NCI-H128 (cell line): ENCODE measurements at regions not wholly inside any gene's neighbourhood (a gene's known extent, or its start where the extent isn't known, plus 50 kb on each side); places are given as distances from the start of the nearest gene placed in this dataset.

Experiments
- DNase-seq: peaks from one replicate; lab custom pipeline; 2025; ENCODE audit not compliant: unreplicated experiment; lab: John Stamatoyannopoulos, UW

DNA sequence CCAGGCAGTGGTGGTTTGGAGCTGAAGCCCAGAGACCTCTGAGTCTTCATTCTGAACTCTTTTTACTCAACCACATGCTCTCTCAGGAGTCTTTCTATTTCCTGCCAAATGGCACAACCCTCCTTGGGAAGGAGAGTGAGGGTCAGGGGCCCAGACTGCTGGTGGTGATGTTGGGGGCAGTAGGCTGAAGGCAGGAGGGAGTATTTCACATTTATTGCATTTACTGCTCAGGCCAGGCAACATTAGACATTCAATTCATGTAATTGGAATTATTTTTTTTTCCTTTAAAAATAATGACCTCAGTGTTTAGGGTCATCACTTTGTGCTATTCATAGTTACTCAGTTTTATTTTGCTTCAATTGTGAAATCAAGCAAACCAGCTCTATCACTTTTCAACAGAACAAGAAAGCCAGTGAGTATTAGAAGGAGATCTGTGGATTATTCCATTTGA is 311.3 kb upstream of the NT5C1B start:
- DNase-seq = no peak

DNA sequence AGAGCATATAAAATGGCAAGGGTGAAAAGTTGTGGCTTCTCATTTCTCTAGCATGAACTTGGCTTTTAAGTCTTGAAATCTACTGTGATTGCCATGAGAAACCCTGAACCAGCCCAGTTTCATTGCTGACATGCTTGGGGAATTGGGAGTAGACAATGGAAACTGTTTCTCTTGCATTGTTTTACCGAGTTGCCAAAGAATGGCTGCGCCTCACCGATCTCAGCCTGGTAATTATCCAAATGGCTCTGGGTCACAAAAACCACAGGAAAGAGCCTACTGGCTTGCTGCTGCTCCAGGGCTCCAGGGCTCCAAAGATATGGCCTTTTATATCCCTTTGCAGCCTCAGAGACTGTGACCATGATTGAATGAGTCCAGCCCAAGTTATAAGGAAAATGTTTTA is 310.4 kb upstream of the NT5C1B start:
- no peak for DNase-seq

DNA sequence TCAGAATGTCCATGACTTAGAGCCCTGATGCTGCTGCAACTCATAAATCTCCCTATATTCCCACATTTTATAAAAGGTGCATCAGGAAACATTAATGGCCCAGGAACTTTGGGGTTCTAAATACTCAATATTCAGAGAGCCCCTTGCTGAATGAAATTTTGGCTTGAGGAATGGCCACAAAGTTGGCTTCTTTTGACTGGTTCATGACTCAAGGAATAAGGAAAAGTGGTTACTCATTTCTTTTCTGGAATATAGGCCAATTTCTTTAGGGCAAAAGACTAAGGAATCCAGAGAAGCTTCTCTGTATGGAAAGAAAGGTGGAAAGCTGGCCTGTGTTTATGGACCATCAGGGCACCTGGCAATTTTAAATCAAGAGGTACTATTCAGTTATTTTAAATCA is 308.9 kb upstream of the NT5C1B start:
- no peak for DNase-seq

DNA sequence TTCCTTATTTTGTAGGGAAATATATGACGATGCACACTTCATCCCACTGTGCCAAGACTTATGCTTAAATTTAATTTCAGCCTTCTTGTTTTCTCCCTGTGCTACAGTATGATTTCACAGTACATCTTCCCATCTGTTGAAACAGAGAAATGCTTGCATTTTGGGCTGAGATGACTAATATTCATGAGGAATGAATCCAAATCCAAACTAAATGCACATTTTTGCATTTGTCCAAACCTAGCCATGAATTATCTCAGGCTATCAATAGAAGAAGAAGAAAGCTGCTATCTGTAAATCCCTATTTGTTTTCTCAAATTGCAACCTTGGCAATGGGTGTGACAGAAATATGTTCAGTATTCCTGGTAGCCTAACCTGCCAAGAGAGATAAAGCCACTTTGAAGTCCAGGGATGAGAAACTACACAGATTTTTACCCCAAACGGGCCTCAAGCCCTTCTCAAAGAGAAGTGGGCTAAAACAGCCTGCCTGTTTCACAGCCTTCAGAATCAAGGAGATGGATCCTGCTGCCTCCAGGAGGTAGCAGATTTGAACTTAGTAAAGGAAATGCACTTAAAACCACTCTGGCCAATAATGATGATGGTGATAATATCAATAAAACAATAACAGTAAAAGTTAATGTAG is 306.9 kb upstream of the NT5C1B start:
- no peak for DNase-seq

DNA sequence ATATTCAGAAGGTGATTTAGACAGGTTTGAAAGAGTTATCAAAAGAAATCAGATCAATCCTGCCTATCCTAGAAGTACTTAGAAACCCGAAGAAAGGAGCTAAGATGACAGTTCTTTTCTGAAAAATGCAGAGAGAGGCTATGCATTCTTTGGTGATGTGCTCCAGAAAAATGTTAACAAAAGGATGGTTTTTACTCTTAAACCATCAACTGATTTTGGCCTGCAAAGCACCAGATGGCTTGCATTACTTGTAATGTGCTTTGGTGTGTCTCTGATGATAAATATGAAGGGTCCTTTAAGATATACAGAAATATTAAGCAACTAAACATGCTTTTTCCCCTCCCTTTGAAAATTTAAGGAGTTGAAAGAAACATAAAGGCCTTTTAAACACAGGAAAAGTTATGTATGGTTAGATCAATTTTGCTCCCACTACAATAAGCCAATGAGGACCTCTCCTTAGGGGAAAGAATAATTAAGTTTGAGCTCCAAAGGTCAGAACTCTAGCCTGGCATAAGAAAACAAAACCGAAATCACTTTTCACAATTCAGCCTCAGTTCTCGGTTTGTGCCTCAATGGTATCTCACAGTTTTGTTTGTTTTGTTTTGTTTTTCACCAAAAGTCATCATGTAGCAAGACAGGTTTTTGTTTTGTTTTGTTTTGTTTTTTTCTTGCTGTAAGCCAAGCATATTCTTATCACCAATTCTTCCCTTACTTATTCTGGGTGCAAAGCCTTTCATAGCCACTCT is 302.4 kb upstream of the NT5C1B start:
- no peak for DNase-seq

DNA sequence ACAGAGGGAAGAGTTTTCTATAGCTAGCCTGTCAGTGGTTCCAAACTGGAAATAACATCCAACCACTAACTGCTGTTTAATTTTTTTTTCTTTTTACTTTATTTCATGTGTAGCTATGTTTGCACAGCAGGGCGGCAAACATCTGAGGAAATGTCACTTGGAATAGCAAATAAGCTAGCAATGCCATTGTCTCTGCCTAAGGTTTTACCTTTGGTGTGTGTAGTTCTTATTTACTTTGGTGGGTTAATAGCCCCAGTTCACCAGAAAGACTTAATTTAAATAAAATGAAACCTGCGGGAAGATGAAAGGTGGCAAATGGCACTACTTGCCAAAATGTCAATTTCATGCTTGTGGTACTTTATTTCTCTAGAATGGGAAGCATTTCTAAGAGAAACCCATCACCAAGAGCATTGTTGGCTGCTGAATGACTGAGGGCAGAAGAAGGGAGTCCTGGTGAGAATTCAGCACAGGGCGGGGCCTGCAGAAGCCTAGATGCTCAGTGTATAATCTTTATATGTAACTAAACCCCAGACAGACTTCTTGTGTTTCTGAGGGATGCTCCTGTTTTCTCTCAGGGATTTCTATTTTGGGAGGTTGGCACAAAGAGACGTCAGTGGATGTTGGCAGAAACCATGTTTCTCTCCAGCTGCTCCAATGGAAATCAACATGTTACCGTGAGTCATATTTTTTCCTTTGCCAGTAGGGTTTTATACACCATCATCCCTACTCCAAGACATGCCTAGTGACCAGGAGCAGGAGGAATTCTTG is 300.4 kb upstream of the NT5C1B start:
- DNase-seq = no peak

DNA sequence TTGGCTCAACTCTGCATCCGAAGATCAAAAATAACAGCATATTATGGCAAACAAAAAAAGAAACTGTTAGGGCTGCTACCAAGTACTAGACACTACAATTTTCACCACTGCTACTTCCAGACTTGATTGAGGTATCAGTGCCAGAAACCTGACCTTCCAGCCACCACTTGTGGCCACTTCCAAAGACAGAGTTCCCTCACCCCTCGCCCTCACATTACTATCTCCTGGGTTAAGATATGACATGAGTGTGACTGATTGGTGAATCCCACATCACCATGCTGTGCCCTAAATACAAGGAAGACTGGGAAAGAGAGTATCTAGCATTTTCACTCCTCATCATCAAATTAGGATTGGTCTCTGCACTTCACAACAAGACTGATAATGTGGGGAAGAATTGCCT is 296.1 kb upstream of the NT5C1B start:
- DNase-seq = no peak

DNA sequence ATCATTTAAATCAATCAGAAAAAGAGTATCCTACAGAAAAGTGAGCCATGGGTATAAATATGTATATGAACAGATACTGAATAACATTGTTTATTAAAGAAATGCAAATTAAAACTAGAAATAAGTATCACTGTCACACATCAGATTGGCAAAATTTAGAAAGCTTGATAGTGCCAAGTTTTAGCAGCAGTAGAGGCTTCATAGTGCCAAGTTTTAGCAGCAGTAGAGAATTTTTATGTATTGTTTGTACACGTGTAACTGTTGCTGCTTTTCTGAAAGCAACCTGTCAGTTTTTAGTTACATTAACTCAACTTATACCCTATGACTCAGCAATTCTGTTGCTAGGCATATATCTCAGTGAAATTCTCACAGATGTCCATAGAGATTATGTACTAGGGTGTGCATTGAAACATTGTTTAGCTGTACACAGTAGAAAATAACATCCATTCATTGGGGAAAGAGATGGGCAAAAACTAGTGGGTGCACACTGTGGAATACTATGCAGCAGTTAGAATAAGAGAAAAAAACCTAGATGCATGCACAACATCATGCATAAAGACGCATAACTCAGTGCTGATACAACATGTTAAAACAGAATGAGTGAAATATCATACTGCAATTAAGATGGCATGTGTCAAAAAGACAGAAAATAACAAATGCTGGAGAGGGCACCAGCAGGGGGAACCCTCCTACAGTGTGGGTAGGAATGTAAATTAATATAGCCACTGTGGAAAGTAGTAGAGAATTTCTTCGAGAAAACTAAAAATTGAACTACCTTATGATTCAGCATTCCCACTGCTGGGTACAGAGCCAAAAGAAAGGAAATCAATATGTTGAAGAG is 294.5 kb upstream of the NT5C1B start:
- DNase-seq = no peak

DNA sequence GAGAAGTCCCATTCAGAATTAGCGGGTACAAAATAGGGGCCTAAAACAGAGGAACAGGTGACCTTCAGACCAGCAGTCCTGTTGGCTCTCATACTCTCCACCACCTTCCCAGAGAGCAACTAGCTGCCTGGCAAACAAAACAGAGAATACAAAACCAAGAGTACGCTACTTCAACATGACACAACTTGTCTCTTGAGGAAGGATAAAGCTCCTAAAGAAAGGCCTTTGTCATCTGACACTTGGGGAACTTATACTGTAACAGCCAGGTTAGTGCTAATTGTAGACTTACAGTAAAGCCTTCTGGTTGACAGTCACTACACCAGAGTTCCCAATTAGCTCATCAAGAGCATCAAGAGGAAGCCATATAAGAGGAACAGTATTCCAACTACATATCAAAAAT is 282.1 kb upstream of the NT5C1B start:
- DNase-seq = no peak

DNA sequence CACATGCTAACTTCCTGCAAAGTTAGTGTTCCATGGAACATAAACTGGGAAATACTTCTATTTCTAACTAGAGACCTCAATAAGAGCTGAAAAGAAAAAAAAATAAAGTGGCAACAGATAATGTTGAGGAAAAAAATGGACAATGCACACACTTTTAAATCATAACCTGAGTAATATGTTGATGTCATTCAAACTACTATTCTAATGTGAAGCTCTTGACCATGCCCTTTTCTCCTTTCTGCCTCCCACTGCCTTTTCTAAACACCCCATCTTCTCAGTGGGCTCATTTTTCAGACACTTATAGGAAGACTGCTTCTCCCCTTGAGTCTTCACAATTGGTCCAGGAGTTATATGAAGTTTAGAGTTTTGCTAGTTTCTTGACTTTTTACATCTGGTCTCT is 280.9 kb upstream of the NT5C1B start:
- no peak for DNase-seq

DNA sequence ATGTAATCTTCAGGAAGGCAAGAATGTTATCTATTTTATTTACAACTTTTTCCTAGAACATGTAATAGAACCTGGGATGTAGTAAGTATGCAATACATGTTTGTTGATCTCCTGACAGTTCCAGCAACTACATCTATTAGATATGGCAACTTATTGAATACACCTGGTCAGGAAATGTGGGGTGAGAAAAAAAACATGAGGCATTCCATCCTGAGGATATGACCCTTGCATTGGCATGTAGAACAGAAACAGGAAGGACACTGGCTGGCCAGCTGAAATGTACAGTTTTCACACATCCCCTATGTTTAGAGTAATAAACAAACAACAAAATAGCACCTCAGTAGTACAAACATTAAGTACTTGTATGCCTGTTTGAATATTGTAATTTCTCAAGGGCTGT is 272.6 kb upstream of the NT5C1B start:
- DNase-seq = no peak

DNA sequence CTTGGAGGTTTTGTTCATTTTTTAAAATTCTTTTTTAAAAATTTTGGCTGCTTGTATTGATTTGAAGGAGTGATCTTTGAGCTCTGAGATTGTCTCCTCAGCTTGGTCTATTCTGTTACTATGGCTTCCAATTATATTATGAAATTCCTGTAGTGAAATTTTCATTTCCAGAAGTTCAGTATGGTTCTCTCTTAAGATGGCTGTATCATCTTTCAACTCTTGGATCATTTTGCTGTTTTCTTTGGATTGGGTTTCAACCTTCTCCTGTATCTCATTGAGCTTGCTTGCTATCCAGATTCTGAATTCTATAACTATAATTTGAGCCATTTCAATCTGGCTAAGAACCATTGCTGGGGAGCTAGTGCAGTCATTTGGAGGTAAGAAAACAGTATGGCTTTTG is 270.8 kb upstream of the NT5C1B start:
- no peak for DNase-seq

DNA sequence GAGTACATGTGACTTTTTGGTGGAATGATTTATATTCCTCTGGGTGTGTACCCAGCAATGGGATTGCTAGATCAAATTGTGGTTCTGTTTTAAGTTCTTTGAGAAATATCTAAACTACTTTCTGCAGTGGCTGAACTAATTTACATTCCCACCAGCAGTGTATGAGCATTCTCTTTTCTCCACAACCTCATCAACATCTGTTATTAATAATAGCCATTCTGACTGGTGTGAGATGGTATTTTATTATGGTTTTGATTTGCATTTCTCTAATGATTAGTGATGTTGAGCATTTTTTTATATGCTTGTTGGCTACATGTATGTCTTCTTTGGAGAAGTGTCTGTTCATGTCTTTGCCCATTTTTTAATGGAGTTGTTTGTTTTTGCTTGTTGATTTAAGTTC is 267.4 kb upstream of the NT5C1B start:
- no peak for DNase-seq

DNA sequence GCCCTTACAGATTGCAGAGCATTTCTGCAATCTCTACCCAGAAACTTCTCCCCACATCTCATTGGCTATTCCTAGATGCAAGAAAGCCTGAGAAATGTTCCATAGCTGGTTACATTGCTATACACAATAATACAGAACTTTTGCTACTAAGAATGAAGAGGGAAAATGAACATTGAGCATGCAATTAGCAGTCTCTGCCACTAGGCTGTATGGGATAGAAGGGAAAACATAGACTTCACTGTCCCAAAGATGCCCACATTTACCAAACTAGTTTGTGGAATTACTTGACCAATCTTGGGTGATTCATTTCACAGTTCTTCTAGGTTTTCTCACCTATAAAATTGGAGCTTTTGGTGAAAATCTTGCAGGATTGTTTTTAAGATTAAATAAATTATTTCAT is 265.7 kb upstream of the NT5C1B start:
- no peak for DNase-seq

DNA sequence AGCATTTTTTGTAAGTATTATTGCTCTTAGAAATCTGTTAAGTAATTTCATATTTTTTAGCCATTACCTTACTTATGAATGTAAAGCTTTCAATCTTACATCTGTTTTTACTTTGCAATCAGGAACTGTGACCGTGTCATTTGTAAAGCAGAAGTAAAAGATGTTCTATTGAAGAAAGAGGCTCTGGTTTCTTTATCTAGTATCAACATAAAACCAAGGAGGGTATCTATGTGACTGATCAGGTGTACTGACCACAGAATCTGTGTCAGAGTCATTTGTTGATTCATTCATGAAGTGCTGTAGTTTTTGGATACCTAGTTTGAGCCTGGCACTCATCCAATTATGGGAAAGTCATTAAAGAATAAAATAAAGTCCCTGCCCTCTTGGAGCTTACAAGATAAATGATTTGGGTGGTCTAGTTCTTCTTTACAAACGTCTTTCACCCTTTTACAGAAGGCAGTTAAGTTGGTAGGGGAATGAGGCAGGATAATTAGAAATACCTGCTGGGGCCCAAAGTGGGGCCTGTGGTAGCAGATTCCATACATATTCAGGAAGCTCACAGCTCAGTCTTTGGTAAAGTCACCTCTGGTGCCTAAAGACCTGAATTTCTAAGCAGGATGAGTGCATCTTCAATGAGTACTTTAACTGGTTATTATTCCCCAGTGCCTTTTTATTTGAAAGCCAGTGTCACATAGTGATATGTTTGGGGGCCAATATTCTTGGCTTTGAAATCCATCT is 260.6 kb upstream of the NT5C1B start:
- DNase-seq = no peak

DNA sequence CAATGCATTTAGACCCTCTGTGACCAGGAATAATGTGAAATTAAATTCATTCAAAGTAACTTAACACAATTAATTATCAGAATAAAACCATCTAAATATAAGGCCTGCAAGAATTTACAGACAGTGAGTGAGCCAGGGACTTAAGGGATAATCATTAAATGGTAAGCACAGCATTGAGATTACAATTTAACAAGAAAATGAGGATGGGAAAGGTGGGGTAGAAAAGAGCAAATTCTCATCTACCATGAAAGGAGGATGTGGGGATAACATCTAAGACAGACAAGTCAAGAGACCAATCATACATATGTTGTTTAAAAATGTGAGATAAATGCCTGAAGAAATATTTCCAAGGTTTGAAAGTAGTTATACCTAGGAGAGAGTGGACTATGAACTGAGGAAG is 259.3 kb upstream of the NT5C1B start:
- no peak for DNase-seq

DNA sequence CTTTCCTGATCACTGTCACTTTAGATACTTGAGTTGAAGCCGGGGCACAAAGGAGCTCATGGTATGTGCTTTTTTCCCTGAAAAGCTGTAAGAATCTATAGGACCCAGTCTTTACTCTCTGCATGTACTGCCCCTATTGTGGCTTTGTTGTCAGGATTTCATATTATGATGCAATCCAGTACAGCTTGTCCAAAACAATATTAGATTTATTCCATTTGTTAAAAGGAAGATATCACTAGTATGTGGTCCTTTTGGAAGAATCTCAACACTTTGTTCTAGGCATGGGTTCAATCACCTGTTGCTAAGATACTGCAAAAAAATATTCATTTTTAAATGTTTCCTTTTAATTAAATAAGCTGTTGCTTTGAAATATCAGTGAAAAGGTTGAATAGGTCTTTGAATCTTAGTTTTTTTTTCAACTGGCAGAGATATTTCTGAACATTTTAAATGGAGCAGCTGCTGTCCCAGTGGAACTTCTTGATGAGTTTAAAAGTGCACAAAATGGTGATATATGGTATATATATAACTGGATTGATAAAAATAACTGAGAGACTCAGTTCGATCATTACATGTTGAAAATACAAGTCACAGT is 256.6 kb upstream of the NT5C1B start:
- DNase-seq = no peak

DNA sequence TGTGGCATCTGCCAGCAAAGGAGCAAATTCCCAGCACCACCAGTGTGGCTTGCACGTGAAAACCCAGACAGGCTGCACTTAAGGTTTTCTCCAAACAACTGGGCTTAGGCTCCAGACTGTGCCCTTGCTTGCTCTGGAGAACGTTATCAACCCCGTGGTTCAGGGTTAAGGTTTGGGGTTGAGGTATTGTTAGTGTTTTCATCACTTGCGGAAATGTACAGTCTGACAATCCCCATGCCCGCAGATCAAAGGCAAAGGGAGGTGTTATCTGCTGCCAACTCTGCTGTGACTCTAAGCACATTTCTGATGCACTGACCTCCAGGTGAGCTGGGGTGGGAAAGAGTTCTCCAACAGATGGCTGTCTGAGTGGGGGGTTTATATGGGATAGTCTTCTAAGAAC is 253.5 kb upstream of the NT5C1B start:
- no peak for DNase-seq

DNA sequence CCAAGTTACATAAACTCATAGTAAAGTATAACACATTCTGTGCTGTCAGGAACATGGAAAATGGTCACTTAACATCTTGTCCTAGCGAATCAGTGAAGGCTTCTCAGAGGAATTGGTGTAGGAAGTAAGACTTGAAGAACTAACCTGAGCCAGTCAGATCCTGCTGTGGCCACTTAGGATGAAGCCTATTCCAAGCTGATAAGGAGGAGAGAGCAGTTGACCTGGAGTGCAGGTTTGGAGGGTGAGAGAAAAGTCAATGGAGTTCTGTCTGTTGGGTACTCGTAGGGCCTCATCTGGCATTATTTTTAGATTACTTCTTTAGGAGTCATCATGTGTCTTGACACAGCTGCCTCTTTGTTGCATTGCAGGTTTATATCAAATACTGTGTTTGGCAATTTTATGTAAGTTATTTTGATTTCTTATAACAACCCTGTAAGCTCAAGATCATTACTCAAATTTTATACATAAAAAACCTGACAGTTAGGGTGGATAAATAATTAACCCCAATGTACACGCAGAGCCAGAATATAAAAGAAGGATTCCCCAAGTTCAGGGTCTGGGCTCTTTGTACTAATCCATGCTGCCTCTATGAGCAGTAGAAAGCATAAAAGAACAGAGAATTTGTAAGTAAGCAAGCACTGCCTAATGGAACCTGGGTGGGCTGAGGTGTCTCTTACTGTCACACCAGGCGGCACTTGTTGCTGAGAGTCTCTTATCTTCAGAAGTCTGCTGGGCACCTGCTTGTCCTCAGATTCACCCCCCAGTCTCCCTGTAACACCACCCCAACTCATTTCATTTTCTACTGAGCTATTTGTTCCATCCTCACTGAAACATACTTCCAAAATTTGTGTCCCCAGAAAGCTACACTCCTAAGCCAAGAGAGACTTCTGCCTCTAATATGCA is 252.1 kb upstream of the NT5C1B start:
- DNase-seq = no peak
